Parathyroid adenoma (tissue), 2 donors: ENCODE measurements at regions not wholly inside any gene's neighbourhood (a gene's known extent, or its start where the extent isn't known, plus 50 kb on each side); places are given as distances from the start of the nearest gene placed in this dataset.
"Not testable (repeated sequence)": the region's sequence is repeated elsewhere in the genome, so short reads cannot be mapped to it uniquely, and the experiment has no call there.

Experiments used
- H2AFZ ChIP-seq: fragments of 300-600 bp; sonication (generic); one replicate; pipeline ENCODE4 v1.7.0; 2017; ENCODE audit warnings: antibody characterized with exemption, mild to moderate bottlenecking
- H3K27ac ChIP-seq: fragments of 300-600 bp; sonication (generic); one replicate; pipeline ENCODE4 v1.7.0; 2017
- H3K27me3 ChIP-seq: fragments of 300-600 bp; sonication (generic); one replicate; pipeline ENCODE4 v1.7.0; 2017; ENCODE audit warnings: low read length; ENCODE audit not compliant: control insufficient read depth, insufficient read depth
- H3K36me3 ChIP-seq: fragments of 300-600 bp; sonication (generic); one replicate; pipeline ENCODE4 v1.7.0; 2017; ENCODE audit warnings: low read length; ENCODE audit not compliant: control insufficient read depth, insufficient read depth
- H3K4me1 ChIP-seq: fragments of 300-600 bp; sonication (generic); one replicate; pipeline ENCODE4 v1.7.0; 2017; ENCODE audit warnings: control low read depth
- H3K4me2 ChIP-seq: fragments of 300-600 bp; sonication (generic); one replicate; pipeline ENCODE4 v1.7.0; 2017; ENCODE audit warnings: low read length
- H3K4me3 ChIP-seq: fragments of 300-600 bp; sonication (generic); one replicate; pipeline ENCODE4 v1.7.0; 2017; ENCODE audit warnings: low read depth, low read length
- H3K79me2 ChIP-seq: fragments of 300-600 bp; sonication (generic); one replicate; pipeline ENCODE4 v1.7.0; 2017; ENCODE audit warnings: control low read depth
- H3K9ac ChIP-seq: fragments of 300-600 bp; sonication (generic); one replicate; pipeline ENCODE4 v1.7.0; 2017; ENCODE audit warnings: mild to moderate bottlenecking
- H3K9me3 ChIP-seq: fragments of 300-600 bp; sonication (generic); one replicate; pipeline ENCODE4 v1.7.0; 2017; ENCODE audit warnings: low read length; ENCODE audit not compliant: control insufficient read depth
- TF ChIP-seq, protein P1 (sequence below): fragments of 300-600 bp; sonication (generic); IDR thresholded peaks from one replicate; pipeline ENCODE4 v1.7.0; 2017; ENCODE audit warnings: antibody characterized with exemption, mild to moderate bottlenecking
- donor health status: primary hyperparathyroidism.

GRCh38 chr11:87539596-87539995 lies 501.9 kb downstream of the TMEM135 start:
- Histone ChIP-seq H3K27ac (no peak overlapping the region), H3K4me2 (no peak overlapping the region), H3K9me3 (no peaks in the 10 kb centered on the region), H3K79me2 (no peaks in the 10 kb centered on the region), H3K4me3 (no peak overlapping the region), H3K27me3 (no peaks in the 10 kb centered on the region), H3K9ac (no peak overlapping the region), H2AFZ (no peak overlapping the region), H3K4me1 (no peaks in the 10 kb centered on the region), H3K36me3 (no peaks in the 10 kb centered on the region)
- TF ChIP-seq, protein P1, sequence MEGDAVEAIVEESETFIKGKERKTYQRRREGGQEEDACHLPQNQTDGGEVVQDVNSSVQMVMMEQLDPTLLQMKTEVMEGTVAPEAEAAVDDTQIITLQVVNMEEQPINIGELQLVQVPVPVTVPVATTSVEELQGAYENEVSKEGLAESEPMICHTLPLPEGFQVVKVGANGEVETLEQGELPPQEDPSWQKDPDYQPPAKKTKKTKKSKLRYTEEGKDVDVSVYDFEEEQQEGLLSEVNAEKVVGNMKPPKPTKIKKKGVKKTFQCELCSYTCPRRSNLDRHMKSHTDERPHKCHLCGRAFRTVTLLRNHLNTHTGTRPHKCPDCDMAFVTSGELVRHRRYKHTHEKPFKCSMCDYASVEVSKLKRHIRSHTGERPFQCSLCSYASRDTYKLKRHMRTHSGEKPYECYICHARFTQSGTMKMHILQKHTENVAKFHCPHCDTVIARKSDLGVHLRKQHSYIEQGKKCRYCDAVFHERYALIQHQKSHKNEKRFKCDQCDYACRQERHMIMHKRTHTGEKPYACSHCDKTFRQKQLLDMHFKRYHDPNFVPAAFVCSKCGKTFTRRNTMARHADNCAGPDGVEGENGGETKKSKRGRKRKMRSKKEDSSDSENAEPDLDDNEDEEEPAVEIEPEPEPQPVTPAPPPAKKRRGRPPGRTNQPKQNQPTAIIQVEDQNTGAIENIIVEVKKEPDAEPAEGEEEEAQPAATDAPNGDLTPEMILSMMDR = no peak

- no peaks in the 10 kb centered on the region for H3K4me1 ChIP-seq
- H3K9me3 ChIP-seq = no peaks in the 10 kb centered on the region
- TF ChIP-seq, protein P1 = no peak
- no peak overlapping the region for H3K4me3 ChIP-seq
- H2AFZ ChIP-seq = no peak overlapping the region
- no peaks in the 10 kb centered on the region for H3K36me3 ChIP-seq
- H3K79me2 ChIP-seq = no peaks in the 10 kb centered on the region
- no peak overlapping the region for H3K27ac ChIP-seq
- no peak overlapping the region for H3K4me2 ChIP-seq
- H3K27me3 ChIP-seq = no peaks in the 10 kb centered on the region
- no peak overlapping the region for H3K9ac ChIP-seq
Observed at GRCh38 chr11:87536565-87536964, 498.8 kb downstream of the TMEM135 start.

DNA sequence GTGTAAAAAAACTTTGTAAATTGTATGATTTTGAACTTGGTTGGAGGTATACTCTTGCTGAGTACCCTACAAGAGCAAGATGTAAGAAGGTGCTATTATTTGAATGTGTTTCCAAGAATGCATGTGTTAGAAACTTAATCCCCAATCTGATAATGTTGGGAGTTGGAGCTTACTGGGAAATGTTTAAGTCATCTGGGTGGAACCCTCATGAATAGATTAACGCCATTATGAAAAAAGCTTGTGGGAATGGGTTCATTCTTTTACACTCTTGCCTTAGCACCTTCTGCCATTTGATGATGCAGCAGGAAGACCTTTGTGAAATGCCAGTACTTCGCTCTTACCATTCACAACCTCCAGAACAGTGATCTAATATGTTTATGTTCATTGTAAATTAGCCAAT lies 498.3 kb downstream of the TMEM135 start:
- Histone ChIP-seq H3K4me1 (no peaks in the 10 kb centered on the region), H3K9ac (no peak overlapping the region), H3K79me2 (no peaks in the 10 kb centered on the region), H3K4me3 (no peak overlapping the region), H2AFZ (no peak overlapping the region), H3K4me2 (no peak overlapping the region), H3K27ac (no peak overlapping the region), H3K9me3 (no peaks in the 10 kb centered on the region), H3K36me3 (no peaks in the 10 kb centered on the region), H3K27me3 (no peaks in the 10 kb centered on the region)
- TF ChIP-seq, protein P1 = no peak

- no peaks in the 10 kb centered on the region for H3K36me3 ChIP-seq
- no peak overlapping the region for H2AFZ ChIP-seq
- H3K9me3 ChIP-seq = no peaks in the 10 kb centered on the region
- H3K4me2 ChIP-seq = no peak overlapping the region
- TF ChIP-seq, protein P1 = no peak
- no peaks in the 10 kb centered on the region for H3K27me3 ChIP-seq
- H3K27ac ChIP-seq = no peak overlapping the region
- H3K9ac ChIP-seq = no peak overlapping the region
- no peaks in the 10 kb centered on the region for H3K4me1 ChIP-seq
- no peak overlapping the region for H3K4me3 ChIP-seq
- H3K79me2 ChIP-seq = no peaks in the 10 kb centered on the region
Observed at GRCh38 chr11:87535513-87535912, 497.8 kb downstream of the TMEM135 start.

GRCh38 chr11:87531835-87532234 lies 494.1 kb downstream of the TMEM135 start:
- H3K36me3 ChIP-seq, H3K27ac ChIP-seq, H3K27me3 ChIP-seq, H3K4me3 ChIP-seq, H2AFZ ChIP-seq, H3K79me2 ChIP-seq, H3K9ac ChIP-seq, H3K4me1 ChIP-seq, H3K9me3 ChIP-seq, H3K4me2 ChIP-seq: not testable (repeated sequence)
